ENCODE measurements at regions not wholly inside any gene's neighbourhood (a gene's known extent, or its start where the extent isn't known, plus 50 kb on each side); places are given as distances from the start of the nearest gene placed in this dataset.

DNA sequence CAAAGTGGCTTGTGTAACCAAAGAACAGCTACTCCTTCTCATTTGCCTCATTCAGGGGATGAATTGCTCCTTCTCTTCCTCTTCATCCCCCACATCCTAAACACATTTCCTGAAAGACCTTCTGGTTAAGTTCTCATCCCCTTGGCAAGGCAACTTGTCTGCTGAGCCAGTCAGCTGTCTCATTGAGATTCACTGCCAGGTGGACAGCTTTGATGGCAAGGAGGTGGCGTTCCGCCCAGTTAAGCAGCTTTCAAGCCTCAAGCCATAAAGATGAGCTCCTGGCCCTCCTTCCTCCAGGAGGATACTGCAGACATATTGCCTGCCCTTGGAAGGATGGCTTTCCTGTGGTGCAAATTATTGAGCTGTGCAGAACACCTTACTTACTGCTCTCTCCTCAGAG is 448.6 kb upstream of the MPDZ start:
- Histone ChIP-seq H3K4me2 (ENCODE audit: low read depth, low read length, poor library complexity, severe bottlenecking) (no peak overlapping the region), H3K36me3 (ENCODE audit: insufficient read depth, low read length) (no peaks in the 10 kb centered on the region), H3K27ac (ENCODE audit: low read length) (no peak overlapping the region), H3K27me3 (ENCODE audit: low read length) (no peaks in the 10 kb centered on the region), H3K9me3 (ENCODE audit: low read length) (no peaks in the 10 kb centered on the region), H3K9ac (ENCODE audit: low read length) (no peak overlapping the region), H2AFZ (ENCODE audit: low read length) (no peak overlapping the region), H3K4me3 (ENCODE audit: low read length) (no peak overlapping the region), H3K4me1 (ENCODE audit: low read length) (no peaks in the 10 kb centered on the region; the same call in 1 of the 2 replicates), H3K79me2 (ENCODE audit: low read length) (no peaks in the 10 kb centered on the region), H3K9me2 (replicated peaks; ENCODE audit: insufficient read depth, low read length) (no peaks in the 10 kb centered on the region), H4K20me1 (ENCODE audit: insufficient read depth, low read depth, low read length) (no peaks in the 10 kb centered on the region)
- no peak for DNase-seq

DNA sequence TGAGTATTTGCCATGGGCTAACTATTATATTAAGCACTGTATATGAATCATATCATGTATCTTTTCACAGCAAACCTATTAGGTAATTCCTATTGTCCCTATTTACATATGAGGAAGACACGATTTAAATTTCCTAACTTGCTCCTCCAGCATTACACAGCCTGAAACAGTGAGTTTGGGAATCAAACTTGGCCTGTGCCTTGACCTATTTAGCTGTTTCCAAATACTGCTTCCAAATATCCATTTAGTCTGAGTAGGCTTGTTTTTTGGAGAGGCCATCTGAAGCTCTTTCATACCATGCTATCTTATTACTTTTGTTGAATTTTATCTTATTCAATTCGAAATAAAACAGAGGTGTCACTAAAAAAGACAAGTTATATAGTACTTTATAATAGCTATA is 447.3 kb upstream of the MPDZ start:
- no peak overlapping the region for H3K9ac ChIP-seq (ENCODE audit: low read length)
- H3K4me2 ChIP-seq (ENCODE audit: low read depth, low read length, poor library complexity, severe bottlenecking), result no peak overlapping the region
- H2AFZ ChIP-seq (ENCODE audit: low read length), result no peak overlapping the region
- no peak overlapping the region for H3K27ac ChIP-seq (ENCODE audit: low read length)
- no peak overlapping the region for H3K4me3 ChIP-seq (ENCODE audit: low read length)
- no peaks in the 10 kb centered on the region for H3K79me2 ChIP-seq (ENCODE audit: low read length)
- H3K36me3 ChIP-seq (ENCODE audit: insufficient read depth, low read length), result no peaks in the 10 kb centered on the region
- no peaks in the 10 kb centered on the region for H3K9me2 ChIP-seq (replicated peaks; ENCODE audit: insufficient read depth, low read length)
- no peaks in the 10 kb centered on the region; the same call in 1 of the 2 replicates for H3K4me1 ChIP-seq (ENCODE audit: low read length)
- H3K9me3 ChIP-seq (ENCODE audit: low read length), result 0 out of 2 replicates have a peak, but pooled peaks cover 5% of the 10 kb centered on the region
- H3K27me3 ChIP-seq (ENCODE audit: low read length), result no peaks in the 10 kb centered on the region
- DNase-seq, result no peak
- no peaks in the 10 kb centered on the region for H4K20me1 ChIP-seq (ENCODE audit: insufficient read depth, low read depth, low read length)

DNA sequence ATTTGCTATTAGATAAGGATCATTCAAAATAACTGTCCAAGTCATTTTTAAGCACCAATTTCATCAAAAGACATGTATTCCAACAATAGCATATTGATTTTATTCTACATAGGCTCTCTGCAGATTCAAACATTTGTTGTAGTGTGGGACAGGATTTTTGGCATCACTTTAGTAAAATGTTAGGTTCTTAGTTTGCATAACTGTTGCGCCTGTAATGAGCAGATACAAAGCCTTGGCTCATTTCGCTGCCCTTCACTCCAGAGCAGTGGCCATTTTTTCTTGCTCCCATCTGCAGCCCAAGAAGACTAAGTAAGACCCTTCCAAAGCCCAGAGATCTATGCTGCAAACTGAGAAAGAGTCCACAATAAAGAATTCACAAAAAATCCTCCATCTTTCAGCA is 446.0 kb upstream of the MPDZ start:
- H3K27ac ChIP-seq (ENCODE audit: low read length), result no peak overlapping the region
- H3K9ac ChIP-seq (ENCODE audit: low read length), result no peak overlapping the region
- no peaks in the 10 kb centered on the region for H4K20me1 ChIP-seq (ENCODE audit: insufficient read depth, low read depth, low read length)
- no peak for DNase-seq
- 0 out of 2 replicates have a peak, but pooled peaks cover 6% of the 10 kb centered on the region for H3K9me3 ChIP-seq (ENCODE audit: low read length)
- H3K4me3 ChIP-seq (ENCODE audit: low read length), result no peak overlapping the region
- no peaks in the 10 kb centered on the region for H3K9me2 ChIP-seq (replicated peaks; ENCODE audit: insufficient read depth, low read length)
- H3K4me1 ChIP-seq (ENCODE audit: low read length), result peaks cover 8% of the 10 kb centered on the region
- no peaks in the 10 kb centered on the region for H3K79me2 ChIP-seq (ENCODE audit: low read length)
- no peak overlapping the region for H3K4me2 ChIP-seq (ENCODE audit: low read depth, low read length, poor library complexity, severe bottlenecking)
- H3K36me3 ChIP-seq (ENCODE audit: insufficient read depth, low read length), result no peaks in the 10 kb centered on the region
- no peak overlapping the region for H2AFZ ChIP-seq (ENCODE audit: low read length)
- no peaks in the 10 kb centered on the region for H3K27me3 ChIP-seq (ENCODE audit: low read length)

DNA sequence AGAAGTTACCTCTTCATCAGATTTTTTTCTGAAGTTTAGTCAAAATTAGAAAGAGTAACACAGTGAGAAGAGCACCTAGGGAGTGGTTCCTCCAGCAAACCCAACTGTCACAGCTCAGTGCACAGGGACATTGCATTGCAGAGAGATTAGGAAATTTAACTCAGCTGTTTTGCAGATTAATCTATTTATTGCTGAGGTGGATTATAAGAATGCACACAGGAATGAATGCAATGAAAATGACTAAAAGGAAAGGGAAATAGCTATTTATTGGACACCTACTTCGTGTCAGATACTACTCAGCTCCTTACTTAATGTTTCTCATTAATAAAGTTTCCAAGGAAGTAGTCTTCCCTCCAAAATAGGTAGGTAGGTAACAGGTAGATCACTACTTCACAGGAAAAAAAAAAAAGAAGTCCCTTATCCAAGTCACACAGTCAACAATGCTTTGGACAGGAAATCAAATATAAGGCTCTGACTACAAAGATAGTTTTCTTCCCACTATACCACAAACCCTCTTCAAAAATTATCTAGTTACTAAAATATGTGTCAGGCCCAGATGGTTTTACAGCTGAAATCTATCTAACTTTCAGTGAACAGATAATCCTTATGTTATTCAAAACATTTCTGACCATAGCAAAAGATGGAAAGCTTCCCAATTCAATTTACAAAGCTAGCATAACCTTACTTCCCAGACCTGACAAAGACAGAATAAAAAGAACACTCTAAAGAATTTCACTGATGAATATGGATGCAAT is 442.2 kb upstream of the MPDZ start:
- Histone ChIP-seq H3K4me3 (ENCODE audit: low read length) (no peak overlapping the region), H3K79me2 (ENCODE audit: low read length) (no peaks in the 10 kb centered on the region), H3K9ac (ENCODE audit: low read length) (no peak overlapping the region), H4K20me1 (ENCODE audit: insufficient read depth, low read depth, low read length) (no peaks in the 10 kb centered on the region), H3K36me3 (ENCODE audit: insufficient read depth, low read length) (no peaks in the 10 kb centered on the region), H3K27ac (ENCODE audit: low read length) (no peak overlapping the region), H3K27me3 (ENCODE audit: low read length) (no peaks in the 10 kb centered on the region), H3K4me2 (ENCODE audit: low read depth, low read length, poor library complexity, severe bottlenecking) (no peak overlapping the region), H3K4me1 (ENCODE audit: low read length) (peaks cover 44% of the 10 kb centered on the region), H3K9me3 (ENCODE audit: low read length) (0 out of 2 replicates have a peak, but pooled peaks cover 6% of the 10 kb centered on the region), H2AFZ (ENCODE audit: low read length) (no peak overlapping the region), H3K9me2 (replicated peaks; ENCODE audit: insufficient read depth, low read length) (no peaks in the 10 kb centered on the region)
- DNase-seq, result no peak

- H3K9me2 ChIP-seq (replicated peaks; ENCODE audit: insufficient read depth, low read length), result no peaks in the 10 kb centered on the region
Measured at GRCh38 chr9:13719981-13720676, 440.6 kb upstream of the MPDZ start.

GRCh38 chr9:13719446-13719845 is 440.0 kb upstream of the MPDZ start:
- Histone ChIP-seq H3K4me2 (ENCODE audit: low read depth, low read length, poor library complexity, severe bottlenecking) (no peak overlapping the region), H4K20me1 (ENCODE audit: insufficient read depth, low read depth, low read length) (no peaks in the 10 kb centered on the region), H3K9ac (ENCODE audit: low read length) (no peak overlapping the region), H3K27me3 (ENCODE audit: low read length) (no peaks in the 10 kb centered on the region), H2AFZ (ENCODE audit: low read length) (no peak overlapping the region), H3K4me3 (ENCODE audit: low read length) (no peak overlapping the region), H3K9me3 (ENCODE audit: low read length) (0 out of 2 replicates have a peak, but pooled peaks cover 6% of the 10 kb centered on the region), H3K27ac (ENCODE audit: low read length) (no peak overlapping the region), H3K79me2 (ENCODE audit: low read length) (no peaks in the 10 kb centered on the region), H3K36me3 (ENCODE audit: insufficient read depth, low read length) (no peaks in the 10 kb centered on the region), H3K4me1 (ENCODE audit: low read length) (peaks cover 48% of the 10 kb centered on the region), H3K9me2 (replicated peaks; ENCODE audit: insufficient read depth, low read length) (no peaks in the 10 kb centered on the region)
- no peak for DNase-seq

More at GRCh38 chr9:13719981-13720676, 440.6 kb upstream of the MPDZ start:
- Histone ChIP-seq H3K9me3 (ENCODE audit: low read length) (0 out of 2 replicates have a peak, but pooled peaks cover 6% of the 10 kb centered on the region), H2AFZ (ENCODE audit: low read length) (no peak overlapping the region), H3K27ac (ENCODE audit: low read length) (no peak overlapping the region), H3K79me2 (ENCODE audit: low read length) (no peaks in the 10 kb centered on the region), H3K4me2 (ENCODE audit: low read depth, low read length, poor library complexity, severe bottlenecking) (no peak overlapping the region), H3K4me1 (ENCODE audit: low read length) (peaks cover 48% of the 10 kb centered on the region), H3K4me3 (ENCODE audit: low read length) (no peak overlapping the region), H3K9ac (ENCODE audit: low read length) (no peak overlapping the region), H3K27me3 (ENCODE audit: low read length) (no peaks in the 10 kb centered on the region), H4K20me1 (ENCODE audit: insufficient read depth, low read depth, low read length) (no peaks in the 10 kb centered on the region), H3K36me3 (ENCODE audit: insufficient read depth, low read length) (no peaks in the 10 kb centered on the region)
- DNase-seq, result no peak

GRCh38 chr9:13718539-13718938 is 439.0 kb upstream of the MPDZ start:
- Histone ChIP-seq H3K9me2 (replicated peaks; ENCODE audit: insufficient read depth, low read length) (no peaks in the 10 kb centered on the region), H4K20me1 (ENCODE audit: insufficient read depth, low read depth, low read length) (no peaks in the 10 kb centered on the region), H3K27ac (ENCODE audit: low read length) (no peak overlapping the region), H3K79me2 (ENCODE audit: low read length) (no peaks in the 10 kb centered on the region), H3K4me2 (ENCODE audit: low read depth, low read length, poor library complexity, severe bottlenecking) (peak overlapping the region; percentile 67), H2AFZ (ENCODE audit: low read length) (no peak overlapping the region), H3K4me3 (ENCODE audit: low read length) (no peak overlapping the region), H3K4me1 (ENCODE audit: low read length) (peaks cover 48% of the 10 kb centered on the region), H3K9ac (ENCODE audit: low read length) (no peak overlapping the region), H3K27me3 (ENCODE audit: low read length) (no peaks in the 10 kb centered on the region), H3K36me3 (ENCODE audit: insufficient read depth, low read length) (no peaks in the 10 kb centered on the region), H3K9me3 (ENCODE audit: low read length) (0 out of 2 replicates have a peak, but pooled peaks cover 6% of the 10 kb centered on the region)
- no peak for DNase-seq

GRCh38 chr9:13718086-13718485 is 438.6 kb upstream of the MPDZ start:
- Histone ChIP-seq H4K20me1 (ENCODE audit: insufficient read depth, low read depth, low read length) (no peaks in the 10 kb centered on the region), H3K27ac (ENCODE audit: low read length) (0 out of 2 replicates have a peak overlapping the region, but pooled peaks have one; percentile 14), H3K4me3 (ENCODE audit: low read length) (0 out of 2 replicates have a peak overlapping the region, but pooled peaks have one; percentile 39), H3K4me2 (ENCODE audit: low read depth, low read length, poor library complexity, severe bottlenecking) (peak overlapping the region; percentile 67), H3K9me2 (replicated peaks; ENCODE audit: insufficient read depth, low read length) (no peaks in the 10 kb centered on the region), H3K79me2 (ENCODE audit: low read length) (no peaks in the 10 kb centered on the region), H3K9ac (ENCODE audit: low read length) (no peak overlapping the region), H3K27me3 (ENCODE audit: low read length) (no peaks in the 10 kb centered on the region), H3K9me3 (ENCODE audit: low read length) (0 out of 2 replicates have a peak, but pooled peaks cover 6% of the 10 kb centered on the region), H3K36me3 (ENCODE audit: insufficient read depth, low read length) (no peaks in the 10 kb centered on the region), H2AFZ (ENCODE audit: low read length) (no peak overlapping the region), H3K4me1 (ENCODE audit: low read length) (peaks cover 48% of the 10 kb centered on the region)
- no peak for DNase-seq

Data from Karpas-422 (cell line).